Endothelial cell of umbilical vein (primary cell): ENCODE measurements at regions not wholly inside any gene's neighbourhood (a gene's known extent, or its start where the extent isn't known, plus 50 kb on each side); places are given as distances from the start of the nearest gene placed in this dataset.

Experiments used
- BruUV-seq: library from RNA; stranded (reverse); fragments of 400-500 nt; replicated peaks from 2 replicates; lab custom pipeline; 2021; lab: Mats Ljungman, UMichigan
- CTCF ChIA-PET: fragments of 300-600, 350-600 bp; sonication (Branson Sonifier 250); formaldehyde crosslinking; loops from one replicate; lab custom pipeline; 2021; ENCODE audit warnings: antibody characterized with exemption, inconsistent platforms; lab: Charles Lee
- POLR2A ChIA-PET: fragments of 300-600, 350-600 bp; sonication (Branson Sonifier 250); formaldehyde crosslinking; loops from one replicate; lab custom pipeline; 2021; ENCODE audit warnings: antibody characterized with exemption, inconsistent platforms; lab: Charles Lee
- DNase-seq: peaks from one replicate; pipeline ENCODE4 v3.0.0-alpha.2; 2011; ENCODE audit warnings: low read depth, low spot score
- FAIRE-seq: peaks from 2 replicates; lab custom pipeline; 2011; peaks lifted over from hg19 to GRCh38; lab: Jason Lieb, UNC
- H2AFZ ChIP-seq: 2 replicates; pipeline ENCODE4 v1.6.0; 2012; ENCODE audit warnings: low read depth, low read length, control low read depth, inconsistent platforms
- H3K27ac ChIP-seq: 2 replicates; pipeline ENCODE4 v1.5.1; 2011; ENCODE audit warnings: low read depth, mild to moderate bottlenecking, control low read depth, low read length, moderate library complexity; ENCODE audit not compliant: insufficient read depth
- H3K27me3 ChIP-seq, 2 experiments: 2 replicates each; pipeline versions ENCODE4 v1.6.0 to v1.6.1; 2011; ENCODE audit warnings: low read length in 2 of 2, mixed read lengths in 1 of 2; ENCODE audit not compliant: control insufficient read depth in 2 of 2, insufficient read depth in 2 of 2
- H3K36me3 ChIP-seq, 2 experiments: 2 replicates in 1 of 2; 3 replicates in 1 of 2; pipeline ENCODE4 v1.5.1; 2011; ENCODE audit warnings: low read length in 2 of 2, mild to moderate bottlenecking in 1 of 2, moderate library complexity in 1 of 2; ENCODE audit not compliant: control insufficient read depth in 2 of 2, insufficient read depth in 2 of 2; ENCODE audit errors: extremely low read depth in 1 of 2
- H3K4me1 ChIP-seq: 3 replicates; pipeline ENCODE4 v1.5.1; 2011; ENCODE audit warnings: mild to moderate bottlenecking, low read length; ENCODE audit not compliant: control insufficient read depth, insufficient read depth; ENCODE audit errors: extremely low read depth
- H3K4me2 ChIP-seq: 2 replicates; pipeline ENCODE4 v1.6.1; 2011; ENCODE audit warnings: low read length, control low read depth, mixed read lengths; ENCODE audit not compliant: insufficient read depth
- H3K4me3 ChIP-seq, 3 experiments: fragments of 200-600 bp in 1 of 3; sonication (generic), shearing (Covaris generic) in 1 of 3; replicated peaks in 1 of 3; 2 replicates each; pipeline ENCODE4 v1.5.1; 2011 to 2016; ENCODE audit warnings: control low read depth in 3 of 3, low read length in 3 of 3, mild to moderate bottlenecking in 2 of 3, inconsistent platforms in 1 of 3, low read depth in 1 of 3, moderate library complexity in 1 of 3; ENCODE audit not compliant: insufficient read depth in 1 of 3
- H3K79me2 ChIP-seq: 2 replicates; pipeline ENCODE4 v1.6.0; 2012; ENCODE audit warnings: low read length, inconsistent platforms; ENCODE audit not compliant: control insufficient read depth, insufficient read depth
- H3K9ac ChIP-seq: replicated peaks from 2 replicates; pipeline ENCODE3; 2011; ENCODE audit warnings: low read length, control low read depth; ENCODE audit not compliant: insufficient read depth; ENCODE audit errors: extremely low read depth
- H3K9me1 ChIP-seq: replicated peaks from 3 replicates; pipeline ENCODE4 v1.6.0; 2011; ENCODE audit warnings: mild to moderate bottlenecking, low read length; ENCODE audit not compliant: control insufficient read depth, insufficient read depth; ENCODE audit errors: extremely low read depth
- H3K9me3 ChIP-seq: replicated peaks from 2 replicates; pipeline ENCODE4 v1.5.1; 2012; ENCODE audit warnings: low read length, inconsistent platforms; ENCODE audit not compliant: control insufficient read depth, insufficient read depth
- H4K20me1 ChIP-seq: replicated peaks from 2 replicates; pipeline ENCODE3; 2011; ENCODE audit warnings: mild to moderate bottlenecking, low read length; ENCODE audit not compliant: control insufficient read depth, insufficient read depth; ENCODE audit errors: extremely low read depth
- CTCF ChIP-seq, 2 donors: IDR thresholded peaks; 1 replicate in 1 of 2; 2 replicates in 1 of 2; pipeline ENCODE4 v1.5.1; 2011; ENCODE audit warnings: low read length in 2 of 2, mild to moderate bottlenecking in 2 of 2, moderate library complexity in 2 of 2, control low read depth in 1 of 2, inconsistent platforms in 1 of 2, low read depth in 1 of 2; ENCODE audit not compliant: insufficient read depth in 1 of 2; ENCODE audit errors: extremely low read depth in 1 of 2
- JUN ChIP-seq: IDR thresholded peaks from 2 replicates; pipeline ENCODE4 v1.6.1; 2011; ENCODE audit warnings: borderline replicate concordance, low read depth; ENCODE audit not compliant: insufficient read length, insufficient read depth
- MAX ChIP-seq: IDR thresholded peaks from 2 replicates; pipeline ENCODE4 v1.6.1; 2011; ENCODE audit not compliant: insufficient read depth, insufficient read length
- dilution Hi-C: fragments of 300-500 bp; cut with MboI; formaldehyde crosslinking; loops from one replicate; pipeline ENCODE4 v1.15.0; 2019; ENCODE audit warnings: low sequenced_read_pairs; ENCODE audit not compliant: extremely low pct_ligation_motif_present
- intact Hi-C: fragments of 100-400 bp; cut with micrococcal nuclease; formaldehyde crosslinking; loops from one replicate; pipeline ENCODE4 v1.10.0; 2022

- peak; percentile 8 for DNase-seq
- dilution Hi-C loops = no loop called here
- intact Hi-C loops = loop anchor here (5.0 kb wide), 1 partner anchor 302 kb away; no protein-coding TSS in a partner anchor
- H3K27ac ChIP-seq = no peak overlapping the region
- peak; percentile 10 to 24 for TF ChIP-seq CTCF (IDR thresholded peaks at IDR 0.05; ENCODE audit: extremely low read depth in 1 of 2, insufficient read depth in 1 of 2, low read depth in 1 of 2, low read length in 2 of 2)
- TF ChIP-seq MAX = no peak
- ChIA-PET POLR2A (no interaction called here), CTCF (interaction anchor here (1.3 kb wide), 1 partner anchor 394 kb away, joined by 3 read pairs; no protein-coding TSS in a partner anchor)
- H3K27me3 ChIP-seq = no peaks in the 10 kb centered on the region
- H3K79me2 ChIP-seq = no peaks in the 10 kb centered on the region
- BruUV-seq = no TSS peak
- H3K9me3 ChIP-seq = no peaks in the 10 kb centered on the region
- no peaks in the 10 kb centered on the region for H3K9me1 ChIP-seq
- H3K9ac ChIP-seq = no peak overlapping the region
- no peak overlapping the region for H3K4me2 ChIP-seq
- no peak overlapping the region for H3K4me3 ChIP-seq
- no peaks in the 10 kb centered on the region for H3K4me1 ChIP-seq
- no peaks in the 10 kb centered on the region for H4K20me1 ChIP-seq
- no peak overlapping the region for H2AFZ ChIP-seq
- peak; percentile 44 for FAIRE-seq
- no peaks in the 10 kb centered on the region for H3K36me3 ChIP-seq
Measured at GRCh38 chrX:3244955-3245354, 101.5 kb downstream of the MXRA5 start.

GRCh38 chrX:3244203-3244743, 102.2 kb downstream of the MXRA5 start:
- dilution Hi-C loops = no loop called here
- no peaks in the 10 kb centered on the region for H3K27me3 ChIP-seq
- no peaks in the 10 kb centered on the region for H3K9me3 ChIP-seq
- H3K9ac ChIP-seq = no peak overlapping the region
- no peaks in the 10 kb centered on the region for H3K79me2 ChIP-seq
- CTCF ChIA-PET = interaction anchor here (1.3 kb wide), 1 partner anchor 394 kb away, joined by 3 read pairs; no protein-coding TSS in a partner anchor
- TF ChIP-seq JUN = no peak
- intact Hi-C loops = no loop called here
- DNase-seq (no peak), FAIRE-seq (peak; percentile 72)
- no peaks in the 10 kb centered on the region for H3K9me1 ChIP-seq
- no TSS peak for BruUV-seq
- no peak overlapping the region for H3K27ac ChIP-seq
- no peak overlapping the region for H3K4me2 ChIP-seq
- no peak overlapping the region for H2AFZ ChIP-seq
- POLR2A ChIA-PET = no interaction called here
- H4K20me1 ChIP-seq = no peaks in the 10 kb centered on the region
- H3K4me3 ChIP-seq = no peak overlapping the region
- no peaks in the 10 kb centered on the region for H3K4me1 ChIP-seq
- no peaks in the 10 kb centered on the region for H3K36me3 ChIP-seq
